ENCODE measurements at regions not wholly inside any gene's neighbourhood (a gene's known extent, or its start where the extent isn't known, plus 50 kb on each side); places are given as distances from the start of the nearest gene placed in this dataset.

DNA sequence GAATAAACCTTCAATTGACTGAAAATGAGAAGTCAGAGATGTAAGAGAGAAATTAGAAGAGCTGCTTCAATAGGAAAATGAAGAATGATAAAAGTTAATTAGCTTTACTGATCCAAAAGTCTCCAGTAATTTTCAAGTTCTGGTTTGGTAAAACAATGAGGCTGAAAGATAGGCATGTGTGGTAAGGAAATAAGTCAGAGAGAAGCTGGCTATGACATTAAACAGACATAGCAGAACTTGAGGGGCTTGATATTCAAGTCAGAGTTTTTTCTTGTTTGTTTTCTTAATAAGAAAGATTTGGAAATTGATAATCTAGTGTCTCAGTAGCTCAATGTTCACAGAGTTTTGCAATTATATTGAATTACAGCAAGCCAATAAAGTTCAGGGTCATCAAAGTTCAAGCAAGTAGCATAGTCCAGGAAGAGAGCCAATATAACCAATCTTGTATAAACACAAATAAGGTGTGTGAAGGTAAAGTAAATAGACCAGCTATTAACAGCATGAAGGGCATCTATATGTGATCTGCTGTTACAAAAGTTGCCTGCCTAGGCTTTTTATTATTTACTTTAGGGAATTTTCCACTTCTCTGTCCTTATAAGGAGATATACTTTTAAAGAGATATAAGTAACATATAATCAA is 1111.5 kb downstream of the TRHDE start:
- Histone ChIP-seq H4K91ac (ENCODE audit: insufficient read length, low read depth, low read length) (no peak overlapping the region), H3K14ac (ENCODE audit: insufficient read depth, low read length) (no peak overlapping the region), H3K27ac (ENCODE audit: insufficient read length, low read depth, low read length) (no peak overlapping the region), H3K79me2 (ENCODE audit: insufficient read depth, low read length) (no peaks in the 10 kb centered on the region), H3K4me2 (ENCODE audit: insufficient read depth, insufficient read length, low read length) (no peak overlapping the region), H3K4ac (ENCODE audit: low read depth, low read length) (no peak overlapping the region), H3K18ac (ENCODE audit: insufficient read length, low read depth, low read length) (no peak overlapping the region), H3K23ac (ENCODE audit: insufficient read length, low read depth, low read length) (no peak overlapping the region), H3K9ac (ENCODE audit: extremely low read depth, insufficient read length, low read length) (no peak overlapping the region), H2BK20ac (ENCODE audit: low read depth, low read length, poor library complexity, severe bottlenecking) (no peak overlapping the region), H2BK12ac (ENCODE audit: insufficient read length, low read depth, low read length) (no peak overlapping the region), H2AFZ (ENCODE audit: low read length) (no peak overlapping the region), H2BK15ac (ENCODE audit: low read depth, low read length) (no peak overlapping the region), H3K9me3 (ENCODE audit: control insufficient read depth, low read depth, low read length) (no peaks in the 10 kb centered on the region), H4K20me1 (ENCODE audit: control insufficient read depth, insufficient read depth, insufficient read length) (no peaks in the 10 kb centered on the region), H3T11ph (ENCODE audit: low read length) (no peak overlapping the region), H3K23me2 (ENCODE audit: insufficient read length, low read depth, low read length, poor library complexity, severe bottlenecking) (no peaks in the 10 kb centered on the region), H2BK5ac (ENCODE audit: insufficient read length, low read length) (no peak overlapping the region), H2AK5ac (ENCODE audit: insufficient read length, low read length) (no peak overlapping the region), H3K27me3 (ENCODE audit: insufficient read depth, low read length) (no peaks in the 10 kb centered on the region), H3K4me1 (ENCODE audit: insufficient read depth, low read length) (no peaks in the 10 kb centered on the region), H3K56ac (ENCODE audit: insufficient read length, low read depth, low read length) (no peak overlapping the region), H4K5ac (ENCODE audit: insufficient read length, low read depth, low read length) (no peak overlapping the region), H2BK120ac (ENCODE audit: low read depth, low read length, poor library complexity, severe bottlenecking) (no peak overlapping the region), H4K8ac (replicated peaks; ENCODE audit: insufficient read length, low read depth, low read length) (no peak overlapping the region), H3K79me1 (ENCODE audit: insufficient read depth, low read depth, low read length, poor library complexity, severe bottlenecking) (no peaks in the 10 kb centered on the region)
- no peaks in the 10 kb centered on the region for H3K27me3 Mint-ChIP-seq (ENCODE audit: low read depth)
- no peaks in the 10 kb centered on the region; a peak in 1 of 5 replicates for H3K9me3 Mint-ChIP-seq
- no peak for DNase-seq
- TF ChIP-seq, protein P1, sequence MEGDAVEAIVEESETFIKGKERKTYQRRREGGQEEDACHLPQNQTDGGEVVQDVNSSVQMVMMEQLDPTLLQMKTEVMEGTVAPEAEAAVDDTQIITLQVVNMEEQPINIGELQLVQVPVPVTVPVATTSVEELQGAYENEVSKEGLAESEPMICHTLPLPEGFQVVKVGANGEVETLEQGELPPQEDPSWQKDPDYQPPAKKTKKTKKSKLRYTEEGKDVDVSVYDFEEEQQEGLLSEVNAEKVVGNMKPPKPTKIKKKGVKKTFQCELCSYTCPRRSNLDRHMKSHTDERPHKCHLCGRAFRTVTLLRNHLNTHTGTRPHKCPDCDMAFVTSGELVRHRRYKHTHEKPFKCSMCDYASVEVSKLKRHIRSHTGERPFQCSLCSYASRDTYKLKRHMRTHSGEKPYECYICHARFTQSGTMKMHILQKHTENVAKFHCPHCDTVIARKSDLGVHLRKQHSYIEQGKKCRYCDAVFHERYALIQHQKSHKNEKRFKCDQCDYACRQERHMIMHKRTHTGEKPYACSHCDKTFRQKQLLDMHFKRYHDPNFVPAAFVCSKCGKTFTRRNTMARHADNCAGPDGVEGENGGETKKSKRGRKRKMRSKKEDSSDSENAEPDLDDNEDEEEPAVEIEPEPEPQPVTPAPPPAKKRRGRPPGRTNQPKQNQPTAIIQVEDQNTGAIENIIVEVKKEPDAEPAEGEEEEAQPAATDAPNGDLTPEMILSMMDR (conservative IDR thresholded peaks at IDR 0.05), result no peak
- H3K4me1 Mint-ChIP-seq, result 0 out of 4 replicates have a peak, but pooled peaks cover 0 to 2% of the 10 kb centered on the region in 2 experiments
- no peak overlapping the region for H3K27ac Mint-ChIP-seq
- no peaks in the 10 kb centered on the region for H3K36me3 Mint-ChIP-seq (ENCODE audit: insufficient read depth in 1 of 3, low read depth in 3 of 3)
- H3K4me3 Mint-ChIP-seq, result no peak overlapping the region

All from H9 (cell line).